ENCODE measurements at regions not wholly inside any gene's neighbourhood (a gene's known extent, or its start where the extent isn't known, plus 50 kb on each side); places are given as distances from the start of the nearest gene placed in this dataset.

- DNase-seq: no peak
Observed at GRCh38 chr4:122309988-122310626, 68.7 kb upstream of the ADAD1 start.

- no peak for DNase-seq
Observed at GRCh38 chr4:122313006-122313646, 65.7 kb upstream of the ADAD1 start.

GRCh38 chr4:122326908-122327307 lies 51.9 kb upstream of the ADAD1 start:
- no peak for DNase-seq

DNA sequence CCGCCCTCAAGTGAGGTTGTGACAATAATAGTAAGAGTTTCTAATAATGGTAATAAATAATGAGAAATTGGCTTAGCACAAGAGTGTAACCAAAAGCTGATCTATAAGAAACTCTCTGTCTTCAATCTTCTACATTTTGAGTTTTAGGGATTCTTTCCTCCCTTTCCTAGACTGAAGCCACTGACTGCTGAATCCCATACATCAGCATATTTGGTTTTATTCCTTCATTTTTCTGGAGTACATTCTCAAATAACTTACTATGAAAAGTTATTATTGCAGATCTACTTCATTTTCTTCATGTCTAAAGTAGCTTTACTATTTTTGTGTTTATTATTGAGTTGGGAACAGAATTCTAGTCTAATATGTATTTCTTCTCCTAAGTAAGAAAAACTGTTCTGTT lies 49.9 kb upstream of the ADAD1 start:
- no peak for DNase-seq

Data from CD4-positive, alpha-beta T cell treated with Interleukin-6 for 4 hours (primary cell).